Brain pericyte (primary cell): ENCODE measurements at regions not wholly inside any gene's neighbourhood (a gene's known extent, or its start where the extent isn't known, plus 50 kb on each side); places are given as distances from the start of the nearest gene placed in this dataset.

Experiments
- DNase-seq: peaks from one replicate; pipeline ENCODE4 v3.0.0-alpha.2; 2012; ENCODE audit warnings: low read depth, low spot score

DNA sequence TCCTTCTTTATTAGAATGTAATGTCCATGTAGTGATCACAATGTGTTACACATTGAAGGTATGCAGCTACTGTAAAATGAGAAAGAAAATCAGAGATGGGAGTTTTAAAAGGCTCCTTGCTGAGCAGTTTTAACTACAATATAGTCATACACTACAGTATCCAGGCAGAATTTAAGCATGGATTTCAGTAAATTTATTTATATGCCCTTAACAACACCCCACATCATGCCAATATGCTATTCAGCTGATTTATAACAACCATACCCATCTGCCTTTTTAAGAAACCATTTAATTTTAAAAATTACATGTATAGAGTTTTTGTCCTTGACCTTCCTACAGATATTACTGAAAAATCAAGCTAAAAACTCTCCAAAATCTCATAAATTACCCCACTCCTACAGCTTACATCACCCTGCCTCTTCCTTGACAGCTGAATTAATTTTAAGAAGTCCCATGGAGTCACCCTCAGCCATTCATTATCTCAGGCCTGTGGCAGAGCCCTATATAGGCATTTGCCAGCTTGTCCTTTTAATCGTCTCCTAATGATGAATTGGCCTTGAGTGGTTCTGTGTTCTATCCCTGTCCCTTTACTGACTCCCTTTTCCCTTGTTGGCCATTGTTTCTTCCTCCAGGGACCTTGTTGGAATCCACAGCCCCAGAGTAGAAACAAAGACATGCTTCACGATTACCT lies 797.6 kb upstream of the ARRDC4 start:
- no peak for DNase-seq

DNA sequence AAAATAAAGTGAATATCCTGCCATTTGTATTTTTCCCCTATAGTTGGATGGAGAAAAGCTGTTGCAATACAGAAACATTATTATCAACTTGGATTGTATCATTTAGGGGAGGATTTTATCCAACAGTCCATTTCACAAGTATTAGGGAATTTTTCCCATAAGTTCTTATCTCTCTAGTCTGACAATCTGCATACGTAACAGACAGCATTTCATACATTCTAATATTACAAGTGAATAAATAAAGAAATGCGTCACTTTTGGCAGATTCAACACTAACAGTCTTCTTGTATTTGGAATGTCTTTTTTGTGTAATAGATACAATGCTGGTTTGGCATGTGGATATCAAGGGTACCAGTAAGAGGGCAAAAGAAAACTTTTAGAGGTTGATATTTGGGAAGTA lies 795.3 kb upstream of the ARRDC4 start:
- no peak for DNase-seq

DNA sequence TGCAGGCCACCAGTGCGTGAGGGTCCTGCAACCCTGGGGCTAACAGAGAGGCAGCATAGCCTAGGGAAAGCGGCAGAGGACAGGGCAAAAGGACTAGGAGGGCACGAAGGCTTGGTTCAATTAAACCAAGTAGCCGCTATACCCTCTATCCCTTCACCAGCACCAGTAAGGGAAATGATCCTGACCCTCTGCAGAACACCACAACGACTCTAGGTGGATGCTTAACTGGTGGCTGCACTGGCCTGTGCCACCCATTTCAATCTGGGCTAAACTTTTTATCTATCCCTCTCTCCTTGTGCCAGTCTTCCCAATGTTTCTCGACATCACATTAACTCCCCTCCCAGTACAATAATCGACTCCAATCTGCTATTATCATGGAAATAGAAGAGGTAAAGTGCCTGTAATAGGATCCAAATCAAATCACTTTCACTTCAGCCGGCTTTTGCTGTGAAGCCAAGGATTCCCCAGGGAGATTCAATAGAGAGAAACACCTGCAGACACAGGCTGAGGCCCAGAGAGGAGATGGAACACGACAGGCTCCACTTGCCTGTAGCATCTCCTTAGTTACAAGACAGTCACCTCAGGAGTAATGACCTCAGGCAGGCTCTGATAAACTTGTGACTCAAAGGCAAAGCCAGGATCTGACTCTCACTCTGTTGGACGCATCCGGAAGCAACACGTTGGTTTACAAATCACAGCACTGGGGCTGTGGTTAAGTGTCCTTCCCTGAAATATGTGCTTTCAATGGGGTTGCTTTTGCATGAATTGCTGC lies 791.6 kb upstream of the ARRDC4 start:
- DNase-seq = no peak

DNA sequence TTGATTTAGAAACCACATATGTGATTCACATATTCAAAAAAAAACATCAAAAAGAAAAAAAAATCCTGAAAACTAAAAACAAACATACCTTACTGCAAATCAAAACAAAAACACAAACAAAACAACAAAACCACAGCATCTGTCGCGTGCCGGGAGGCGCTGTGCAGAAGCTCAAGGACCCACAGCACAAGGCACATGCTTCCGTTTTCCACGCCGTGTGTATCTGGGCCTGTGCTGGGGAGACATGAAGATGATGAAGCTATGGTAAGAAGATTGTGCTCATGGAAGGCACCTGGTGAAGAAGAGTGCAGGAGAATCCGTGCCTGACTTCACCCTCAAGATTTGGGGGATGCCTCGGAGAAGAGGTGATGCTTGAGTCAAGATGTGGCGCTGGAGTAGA lies 788.9 kb upstream of the ARRDC4 start:
- DNase-seq = no peak

DNA sequence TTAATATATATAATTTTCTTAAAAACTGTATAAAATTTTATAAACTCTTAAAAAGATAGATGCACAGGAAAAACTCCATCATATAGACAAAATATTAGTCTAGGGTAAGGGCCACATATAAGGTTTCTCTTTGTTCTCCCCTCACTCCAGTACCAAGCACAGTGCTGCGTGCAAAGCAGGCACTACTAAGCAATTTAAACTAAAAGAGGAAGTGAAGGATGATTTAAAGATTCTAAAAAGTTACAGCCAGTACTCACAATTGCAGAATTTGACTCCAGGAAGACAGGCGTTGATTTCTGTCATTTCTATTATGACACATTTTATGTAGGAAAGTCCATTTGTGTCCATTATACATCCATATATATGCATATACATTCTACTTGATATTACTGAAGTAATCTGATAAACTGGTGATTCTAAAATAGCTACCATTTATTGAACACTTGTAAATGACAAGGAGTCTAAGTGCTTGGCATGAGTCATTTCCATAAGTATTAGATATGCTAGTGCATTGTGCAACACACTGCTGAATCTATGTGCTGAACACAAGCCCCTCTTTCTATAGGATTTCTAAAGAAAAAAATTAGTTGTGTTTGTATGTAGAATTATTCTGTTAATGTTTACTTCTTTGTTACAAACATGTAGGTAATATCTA lies 785.5 kb upstream of the ARRDC4 start:
- no peak for DNase-seq

DNA sequence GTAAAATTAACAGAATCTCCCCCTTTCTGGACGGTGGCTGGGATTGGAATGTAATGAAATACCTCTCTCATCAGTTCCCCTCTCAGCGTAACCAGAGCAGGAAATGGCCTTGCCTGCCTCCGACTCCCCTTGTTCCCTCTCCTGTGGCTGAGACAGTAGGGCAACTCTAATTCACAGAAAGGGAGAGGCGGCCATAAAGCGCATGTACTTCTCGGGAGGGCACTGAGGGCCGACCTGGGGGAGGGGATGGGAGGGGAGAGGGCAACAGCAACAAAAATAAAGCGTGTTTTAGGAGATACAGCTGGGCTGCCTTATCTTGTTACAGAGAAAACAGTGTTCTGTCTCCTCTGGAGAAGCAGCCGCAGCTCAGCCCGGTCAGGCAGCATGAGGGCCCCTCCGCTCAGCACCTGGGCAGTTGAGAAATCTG lies 783.3 kb upstream of the ARRDC4 start:
- DNase-seq = peak; percentile 60

DNA sequence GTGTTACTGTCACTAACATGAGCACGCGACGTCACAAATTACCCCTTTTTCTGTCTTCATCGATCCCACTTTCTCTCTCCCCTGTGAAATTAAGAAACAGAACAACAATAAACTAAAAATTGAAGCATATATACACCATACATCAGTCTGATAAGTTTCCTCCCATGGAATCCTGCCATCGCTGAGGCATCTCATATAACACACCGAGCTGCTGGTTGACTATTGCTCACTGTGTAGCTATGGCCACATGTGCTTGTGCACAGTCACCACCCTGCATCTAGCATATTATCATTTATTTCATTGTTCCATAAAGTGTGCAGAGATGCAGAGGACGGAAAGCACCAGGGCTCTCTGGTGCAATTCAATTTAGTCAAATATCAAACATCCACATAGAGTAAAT lies 777.9 kb upstream of the ARRDC4 start:
- DNase-seq = no peak

DNA sequence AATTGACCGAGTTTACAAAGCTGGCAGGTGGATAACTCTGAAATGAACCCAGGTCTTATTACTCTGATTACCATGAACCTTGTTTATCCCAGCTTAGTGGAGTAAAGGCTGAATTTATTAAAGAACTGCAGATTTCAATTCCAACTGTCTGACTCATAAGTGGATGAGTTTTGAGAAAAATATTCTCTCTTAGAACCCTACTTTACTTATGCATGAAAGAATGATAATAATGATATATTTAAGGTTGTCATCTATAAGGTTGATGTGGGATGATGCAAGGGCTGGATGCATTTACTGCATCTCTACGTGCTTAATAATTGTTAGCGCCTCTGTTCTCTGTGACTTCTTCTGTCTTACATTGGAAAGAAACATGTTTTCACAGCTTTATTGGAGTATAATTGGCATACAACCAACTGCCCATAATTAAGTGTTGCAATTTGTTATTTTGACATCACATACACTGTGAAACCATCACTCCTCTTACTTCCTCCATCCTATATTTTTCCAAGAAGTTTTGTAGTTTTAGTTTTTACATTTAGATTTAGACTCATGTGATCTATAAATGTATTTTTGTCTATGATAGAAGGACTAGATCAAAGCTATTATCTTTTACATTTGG lies 771.2 kb upstream of the ARRDC4 start:
- DNase-seq = no peak

DNA sequence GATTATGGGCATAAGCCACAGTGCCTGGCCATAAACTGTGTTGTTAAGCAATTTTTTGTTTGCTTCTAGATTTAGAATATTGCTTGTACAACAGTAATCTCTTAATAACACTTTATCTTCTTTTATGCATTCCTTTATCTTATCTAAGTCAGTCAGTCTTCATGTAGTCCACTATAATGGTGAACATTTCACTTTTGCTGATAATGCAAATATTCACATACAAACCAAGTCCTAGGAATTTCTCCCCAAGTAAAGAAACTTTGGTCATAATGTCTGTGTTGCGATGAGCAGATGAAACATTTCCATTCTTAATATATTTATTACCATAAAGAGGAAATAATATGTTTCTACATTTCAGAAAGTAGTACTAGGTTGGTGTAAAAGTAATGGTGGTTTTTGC lies 765.8 kb upstream of the ARRDC4 start:
- DNase-seq = no peak

DNA sequence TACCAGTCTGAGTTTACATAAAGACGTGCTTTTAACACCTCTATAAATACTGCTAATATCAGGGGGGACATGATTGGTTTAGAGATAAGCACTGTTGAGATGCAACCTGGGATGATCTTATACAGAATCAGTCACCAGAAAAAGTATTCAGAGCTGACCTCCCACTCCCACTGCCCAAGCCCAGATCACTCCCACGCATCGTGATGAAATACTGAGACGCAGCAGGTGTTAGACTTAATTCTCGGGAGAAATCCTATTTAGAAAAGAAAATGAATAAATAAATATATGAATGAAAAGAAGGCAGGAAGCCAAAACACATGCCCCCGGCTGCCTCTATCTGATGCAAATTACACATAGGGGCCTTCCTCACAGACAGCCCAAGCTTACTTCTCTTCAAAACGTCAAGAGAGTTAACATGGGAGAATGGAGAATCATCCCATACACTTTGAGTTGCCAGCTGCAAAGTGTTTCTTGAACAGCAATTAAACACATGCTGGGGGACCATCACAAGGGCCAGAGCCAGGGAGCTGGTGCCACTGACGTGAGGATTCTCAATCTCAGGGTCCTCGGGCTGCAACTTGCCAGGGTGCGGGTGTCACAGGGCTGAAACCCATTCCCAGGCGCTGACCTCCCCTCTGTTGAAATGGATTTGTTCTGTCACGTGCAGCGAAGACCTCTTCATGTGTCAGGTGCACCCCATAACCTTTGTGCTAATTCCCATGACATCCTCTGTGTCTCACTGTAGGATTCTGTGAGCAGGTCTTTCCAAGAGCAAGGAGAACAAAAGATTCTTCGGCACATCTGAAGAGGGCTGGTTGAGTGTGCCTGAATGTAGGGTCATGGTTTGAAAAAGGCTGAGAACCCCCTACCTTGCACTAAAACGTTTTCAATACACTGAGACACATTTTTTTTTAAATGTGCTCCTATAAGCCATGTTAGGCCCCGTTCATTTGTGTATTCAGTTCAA lies 764.2 kb upstream of the ARRDC4 start:
- DNase-seq = no peak

DNA sequence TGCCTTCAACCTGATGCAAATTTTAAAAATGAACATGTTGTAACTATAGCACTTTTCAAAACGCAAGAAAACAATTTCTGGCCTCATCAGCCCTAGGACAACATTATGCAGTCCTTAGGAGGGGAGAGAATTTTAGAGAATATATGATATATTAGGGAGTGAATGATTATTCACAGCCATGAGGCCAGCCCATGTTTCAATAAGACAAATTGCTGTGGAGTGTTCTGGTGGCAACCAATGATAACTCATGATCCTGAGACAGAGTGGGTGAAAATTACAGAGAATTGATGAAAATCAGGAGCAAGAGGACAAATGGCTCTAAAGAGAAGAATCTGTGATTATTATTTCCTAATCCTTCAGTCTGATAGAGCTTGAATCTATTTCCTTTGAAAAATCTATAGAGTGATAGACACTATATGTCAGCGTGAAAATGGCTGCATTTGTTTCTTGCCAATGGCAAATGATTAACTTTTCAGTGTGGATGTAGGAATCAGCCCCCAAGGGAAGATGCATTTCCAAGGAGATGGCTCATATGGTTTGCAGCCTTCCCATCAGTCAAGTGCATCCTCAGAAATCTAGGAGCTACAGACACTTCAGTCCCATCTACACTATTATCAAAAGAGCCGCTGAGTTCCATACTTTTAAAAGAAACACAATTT lies 761.0 kb upstream of the ARRDC4 start:
- no peak for DNase-seq

DNA sequence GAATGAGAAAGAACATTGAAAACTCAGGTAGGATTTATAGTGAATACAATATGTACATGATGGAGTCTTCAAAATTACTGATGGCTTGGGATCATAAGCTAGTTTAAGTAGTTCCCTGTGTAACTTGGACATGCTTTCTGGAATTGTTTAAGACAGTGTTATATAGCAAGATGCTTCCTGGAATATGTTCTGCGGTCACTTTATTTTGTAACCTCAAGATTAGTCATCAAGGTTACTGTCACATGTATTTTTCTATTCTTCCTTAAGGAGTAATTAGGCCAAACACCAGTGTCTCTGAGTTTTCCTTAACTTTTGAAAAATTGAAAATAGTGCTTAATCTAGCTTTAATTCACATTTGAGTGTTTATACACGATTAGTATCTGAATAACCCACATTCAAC lies 760.3 kb upstream of the ARRDC4 start:
- DNase-seq = no peak

DNA sequence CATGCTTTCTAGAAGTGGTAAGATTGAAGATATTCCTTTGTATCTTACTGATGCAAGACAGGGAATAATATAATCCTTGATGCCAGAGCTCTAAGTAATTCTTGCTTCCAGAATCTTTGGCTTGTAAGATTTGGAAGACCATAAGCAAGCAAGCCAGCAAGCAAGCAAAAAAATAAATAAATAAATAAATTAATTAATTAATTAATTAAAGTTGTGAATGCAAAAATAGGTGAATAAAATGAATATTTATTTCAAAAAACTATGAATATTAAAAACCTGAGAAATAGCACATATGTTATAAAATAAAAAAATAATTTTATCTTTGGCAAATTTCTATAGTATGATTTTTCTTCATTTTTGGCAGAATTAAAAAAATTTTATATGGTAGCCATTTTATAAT lies 750.2 kb upstream of the ARRDC4 start:
- DNase-seq = no peak

DNA sequence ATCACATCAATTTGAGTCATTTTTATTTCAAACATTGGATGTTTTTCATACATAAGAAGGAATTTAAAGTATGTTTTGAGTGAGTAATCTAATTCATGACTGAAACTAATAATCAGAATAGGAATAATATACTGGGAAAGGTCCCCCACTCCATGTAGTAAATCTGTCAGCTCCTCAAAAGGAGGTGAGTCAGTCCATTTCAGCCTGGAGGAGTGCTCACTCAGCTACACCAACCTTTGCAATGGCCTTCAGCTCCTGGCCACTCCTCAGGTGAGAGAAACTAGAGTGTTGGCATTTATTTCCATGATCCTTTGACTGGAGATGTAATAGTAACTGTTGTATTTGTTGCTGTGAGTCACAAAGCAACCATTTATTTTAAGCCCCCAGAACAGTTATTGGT lies 744.9 kb upstream of the ARRDC4 start:
- no peak for DNase-seq

DNA sequence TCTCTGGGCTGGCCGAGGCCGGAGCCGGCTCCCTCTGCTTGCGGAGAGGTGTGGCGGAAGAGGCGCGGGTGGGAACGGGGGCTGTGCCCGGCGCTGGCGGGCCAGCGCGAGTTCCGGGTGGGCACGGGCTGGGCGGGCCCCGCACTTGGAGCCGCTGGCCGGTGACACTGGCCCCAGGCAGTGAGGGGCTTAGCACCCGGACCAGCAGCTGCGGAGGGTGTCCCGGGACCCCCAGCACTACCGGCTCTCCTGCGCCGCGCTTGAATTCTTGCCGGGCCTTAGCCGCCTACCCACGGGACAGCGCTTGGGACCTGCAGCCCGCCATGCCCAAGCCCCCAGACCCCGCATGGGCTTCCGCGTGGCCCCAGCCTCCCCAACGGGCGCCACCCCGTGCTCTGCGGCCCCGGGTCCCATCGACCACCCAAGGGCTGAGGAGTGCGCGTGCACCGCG lies 736.3 kb upstream of the ARRDC4 start:
- no peak for DNase-seq

DNA sequence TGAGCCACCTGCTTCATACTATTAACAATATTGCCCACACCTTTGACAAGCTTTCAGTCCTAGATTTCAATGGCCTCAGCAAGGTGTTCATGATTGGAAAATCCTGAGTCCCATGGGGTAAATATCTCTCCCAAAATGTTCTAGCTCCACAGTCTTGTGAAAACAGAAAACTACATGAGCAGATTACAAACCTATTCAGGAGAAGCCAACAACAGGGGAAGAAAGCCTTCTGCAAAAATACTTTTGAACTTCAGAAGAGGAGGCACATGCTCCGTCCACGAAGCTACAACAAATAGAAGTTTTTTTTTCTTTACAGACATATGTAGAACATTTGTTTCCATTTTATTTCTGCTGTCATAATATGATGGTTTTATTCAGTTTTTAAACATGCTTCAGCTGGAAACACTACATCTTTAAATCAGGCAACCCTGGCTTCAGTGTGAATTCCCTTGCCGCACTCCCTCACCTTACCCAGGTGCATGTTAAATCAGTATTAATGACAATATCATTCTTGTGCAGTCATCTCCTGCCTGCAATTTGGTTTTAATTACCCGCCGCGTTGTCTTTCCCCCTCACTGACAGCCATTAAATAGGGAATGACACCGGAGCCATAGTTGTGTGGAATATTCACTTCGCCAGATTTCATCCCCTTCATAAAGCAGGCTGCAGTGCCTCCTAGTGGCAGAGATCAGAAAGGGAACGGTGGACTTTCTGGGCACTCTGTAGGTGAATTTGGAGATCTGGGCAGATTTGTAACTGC lies 725.5 kb upstream of the ARRDC4 start:
- peak; percentile 27 for DNase-seq

DNA sequence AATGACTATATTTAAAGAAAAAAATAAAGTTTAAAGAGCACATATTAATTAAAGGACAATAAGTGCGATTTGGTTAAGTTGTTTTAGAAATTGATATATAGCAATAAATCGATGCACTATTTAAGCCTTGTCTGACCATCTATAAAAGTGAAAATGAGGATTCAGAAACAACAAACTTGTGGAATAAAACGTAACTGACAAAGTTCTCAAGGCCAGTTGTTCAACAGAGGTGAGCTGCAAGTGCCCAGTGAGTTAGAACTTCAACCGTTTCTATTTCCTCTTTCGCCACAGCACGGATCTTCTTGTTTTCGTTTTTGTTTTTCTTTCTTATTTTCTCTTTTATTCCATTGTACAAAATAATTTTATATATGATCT lies 724.9 kb upstream of the ARRDC4 start:
- no peak for DNase-seq

DNA sequence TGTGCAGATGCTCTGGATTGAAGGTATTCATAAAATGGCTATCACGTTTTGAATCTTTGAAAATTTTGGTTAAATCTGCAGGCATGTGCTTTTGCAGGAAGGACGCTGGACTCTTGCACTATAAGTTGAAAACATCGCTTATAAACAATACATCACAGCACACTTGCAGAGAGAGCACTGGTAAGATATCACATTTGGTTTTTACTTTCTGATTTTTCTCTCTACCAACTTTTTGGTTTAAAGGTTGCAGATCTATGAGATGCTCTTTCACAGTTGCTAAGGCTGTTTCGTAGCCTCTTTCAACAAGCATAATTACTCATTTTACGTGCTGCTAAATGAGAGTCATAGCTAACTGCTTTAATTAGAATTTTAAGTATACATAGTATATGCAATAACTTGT lies 724.4 kb upstream of the ARRDC4 start:
- DNase-seq = no peak

DNA sequence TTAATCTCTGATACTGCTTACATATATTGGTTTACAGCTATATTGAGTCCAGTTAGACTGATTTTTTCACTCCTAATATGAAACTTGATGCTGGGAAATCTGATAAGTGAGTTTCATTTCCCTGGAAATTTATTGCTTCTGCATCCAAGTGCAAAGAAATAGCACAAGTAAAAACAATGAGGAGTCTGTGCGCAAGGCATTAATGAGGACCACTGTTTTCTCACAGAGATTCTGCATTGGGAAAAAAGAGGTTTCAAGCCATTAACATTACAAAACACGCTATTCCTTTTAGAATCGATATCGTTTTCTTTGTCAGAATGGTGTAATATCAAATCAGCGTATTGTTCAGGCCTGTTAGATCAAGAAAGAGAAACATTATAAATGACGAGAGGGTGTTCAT lies 723.3 kb upstream of the ARRDC4 start:
- DNase-seq = no peak

DNA sequence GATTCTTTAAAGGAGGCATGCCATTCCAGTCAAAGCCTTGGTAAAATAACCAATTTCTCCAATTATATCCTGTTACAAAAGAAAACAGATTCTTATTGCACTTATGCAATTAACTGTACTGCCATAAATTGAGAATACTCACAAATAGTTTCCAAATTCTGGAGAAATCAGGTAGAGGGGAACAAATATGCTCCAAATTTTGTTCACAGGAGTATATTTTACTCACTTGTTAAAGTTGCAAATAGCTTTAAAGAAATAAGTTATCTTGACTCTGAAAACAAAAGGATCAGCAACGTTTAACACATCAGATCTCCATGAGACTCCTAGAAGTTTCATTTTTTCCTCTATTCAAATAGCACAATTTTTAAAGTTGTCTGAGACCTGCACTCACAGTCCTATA lies 712.1 kb upstream of the ARRDC4 start:
- DNase-seq = no peak
